HFFc6 (cell line): ENCODE measurements at regions not wholly inside any gene's neighbourhood (a gene's known extent, or its start where the extent isn't known, plus 50 kb on each side); places are given as distances from the start of the nearest gene placed in this dataset.

Source experiments
- DNase-seq: peaks from one replicate; pipeline ENCODE4 v3.0.0-alpha.2; 2018
- H3K27ac Mint-ChIP-seq: 2 replicates; pipeline ENCODE4 v1.8.0; 2020; ENCODE audit warnings: mild to moderate bottlenecking, mixed read lengths
- H3K27me3 Mint-ChIP-seq: 2 replicates; pipeline ENCODE4 v1.8.0; 2021; ENCODE audit warnings: mild to moderate bottlenecking, moderate library complexity, mixed read lengths; ENCODE audit not compliant: insufficient read depth
- H3K36me3 Mint-ChIP-seq: 2 replicates; pipeline ENCODE4 v1.8.0; 2021; ENCODE audit warnings: low read depth, mixed read lengths
- H3K4me1 Mint-ChIP-seq: 2 replicates; pipeline ENCODE4 v1.8.0; 2020; ENCODE audit warnings: low read depth, mixed read lengths
- H3K4me3 Mint-ChIP-seq: 2 replicates; pipeline ENCODE4 v1.8.0; 2020; ENCODE audit warnings: mild to moderate bottlenecking, moderate library complexity, mixed read lengths
- H3K9me3 Mint-ChIP-seq: 2 replicates; pipeline ENCODE4 v1.8.0; 2020; ENCODE audit warnings: mild to moderate bottlenecking, mixed read lengths
- TF ChIP-seq, protein P1 (sequence below): fragments of 200-600 bp; sonication (generic); IDR thresholded peaks from 2 replicates; pipeline ENCODE4 v1.5.0; 2021; ENCODE audit warnings: antibody characterized with exemption, mild to moderate bottlenecking

DNA sequence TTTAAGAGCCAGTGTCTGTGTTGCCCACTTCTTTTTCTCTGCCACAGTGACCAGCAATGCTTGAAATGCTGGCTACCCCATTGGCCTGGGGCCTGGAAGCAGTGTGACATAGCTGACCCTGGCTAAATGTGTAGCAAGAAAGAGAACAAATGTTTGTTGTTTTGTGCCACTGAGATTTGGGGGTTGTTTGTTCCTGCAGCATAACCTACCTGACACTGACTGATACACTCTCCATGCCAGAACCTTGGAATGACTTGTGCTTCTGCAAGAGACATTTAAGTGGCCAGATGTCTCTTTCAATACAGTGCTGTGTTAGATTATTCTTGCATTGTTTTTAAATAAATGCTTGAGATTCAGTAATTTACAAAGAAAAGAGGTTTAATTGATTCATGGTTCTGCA lies 411.5 kb downstream of the TYW1 start:
- DNase-seq: no peak
- Mint-ChIP-seq H3K27ac (no peak overlapping the region), H3K4me1 (no peaks in the 10 kb centered on the region), H3K9me3 (no peaks in the 10 kb centered on the region; the same call in 1 of the 2 replicates), H3K36me3 (no peaks in the 10 kb centered on the region), H3K27me3 (no peaks in the 10 kb centered on the region), H3K4me3 (no peak overlapping the region)
- TF ChIP-seq, protein P1, sequence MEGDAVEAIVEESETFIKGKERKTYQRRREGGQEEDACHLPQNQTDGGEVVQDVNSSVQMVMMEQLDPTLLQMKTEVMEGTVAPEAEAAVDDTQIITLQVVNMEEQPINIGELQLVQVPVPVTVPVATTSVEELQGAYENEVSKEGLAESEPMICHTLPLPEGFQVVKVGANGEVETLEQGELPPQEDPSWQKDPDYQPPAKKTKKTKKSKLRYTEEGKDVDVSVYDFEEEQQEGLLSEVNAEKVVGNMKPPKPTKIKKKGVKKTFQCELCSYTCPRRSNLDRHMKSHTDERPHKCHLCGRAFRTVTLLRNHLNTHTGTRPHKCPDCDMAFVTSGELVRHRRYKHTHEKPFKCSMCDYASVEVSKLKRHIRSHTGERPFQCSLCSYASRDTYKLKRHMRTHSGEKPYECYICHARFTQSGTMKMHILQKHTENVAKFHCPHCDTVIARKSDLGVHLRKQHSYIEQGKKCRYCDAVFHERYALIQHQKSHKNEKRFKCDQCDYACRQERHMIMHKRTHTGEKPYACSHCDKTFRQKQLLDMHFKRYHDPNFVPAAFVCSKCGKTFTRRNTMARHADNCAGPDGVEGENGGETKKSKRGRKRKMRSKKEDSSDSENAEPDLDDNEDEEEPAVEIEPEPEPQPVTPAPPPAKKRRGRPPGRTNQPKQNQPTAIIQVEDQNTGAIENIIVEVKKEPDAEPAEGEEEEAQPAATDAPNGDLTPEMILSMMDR: no peak

DNA sequence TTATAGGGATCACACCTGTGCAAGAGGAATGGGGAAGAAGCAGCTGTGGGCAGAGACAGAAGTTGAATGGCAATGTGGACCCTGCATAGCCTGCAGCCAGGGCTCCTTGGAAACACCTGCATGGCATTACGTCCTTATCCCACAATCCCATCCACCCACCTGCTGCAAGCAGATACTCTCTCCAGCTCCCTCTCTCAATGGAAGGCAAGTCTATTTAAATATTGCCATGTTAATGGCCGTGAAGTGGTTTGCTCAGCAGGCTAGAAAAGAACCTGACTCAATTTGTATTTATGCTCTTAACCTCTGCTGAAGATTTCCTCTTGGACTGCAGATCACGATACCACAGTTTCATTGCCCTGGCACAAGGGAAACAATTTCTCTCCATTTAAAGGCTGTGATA lies 417.0 kb downstream of the TYW1 start:
- Mint-ChIP-seq H3K9me3 (peaks cover 11% of the 10 kb centered on the region), H3K4me3 (no peak overlapping the region), H3K4me1 (no peaks in the 10 kb centered on the region), H3K36me3 (no peaks in the 10 kb centered on the region; the same call in 1 of the 2 replicates), H3K27me3 (no peaks in the 10 kb centered on the region), H3K27ac (no peak overlapping the region)
- TF ChIP-seq, protein P1: no peak
- DNase-seq: no peak

DNA sequence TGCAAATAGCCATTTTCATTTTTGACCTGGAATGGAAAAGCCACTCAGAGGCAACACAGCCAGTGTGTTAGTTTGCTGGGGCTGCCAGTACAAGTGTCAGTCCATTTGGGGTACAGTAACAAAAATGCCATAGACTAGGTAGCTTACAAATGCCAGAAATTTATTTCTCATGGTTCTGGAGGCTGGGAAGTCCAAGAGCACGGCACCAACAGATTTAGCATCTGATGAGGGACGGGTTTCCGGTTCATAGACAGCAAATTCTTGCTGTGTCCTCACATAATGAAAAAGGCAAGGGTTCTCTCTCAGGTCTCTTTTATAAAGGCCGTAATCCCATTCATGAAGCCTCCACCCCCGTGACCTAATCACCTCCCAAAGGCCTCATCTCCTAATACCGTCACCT lies 418.2 kb downstream of the TYW1 start:
- Mint-ChIP-seq H3K36me3 (no peaks in the 10 kb centered on the region; the same call in 1 of the 2 replicates), H3K4me3 (no peak overlapping the region), H3K4me1 (no peaks in the 10 kb centered on the region), H3K27ac (no peak overlapping the region), H3K27me3 (no peaks in the 10 kb centered on the region), H3K9me3 (peaks cover 11% of the 10 kb centered on the region)
- TF ChIP-seq, protein P1: no peak
- DNase-seq: no peak

DNA sequence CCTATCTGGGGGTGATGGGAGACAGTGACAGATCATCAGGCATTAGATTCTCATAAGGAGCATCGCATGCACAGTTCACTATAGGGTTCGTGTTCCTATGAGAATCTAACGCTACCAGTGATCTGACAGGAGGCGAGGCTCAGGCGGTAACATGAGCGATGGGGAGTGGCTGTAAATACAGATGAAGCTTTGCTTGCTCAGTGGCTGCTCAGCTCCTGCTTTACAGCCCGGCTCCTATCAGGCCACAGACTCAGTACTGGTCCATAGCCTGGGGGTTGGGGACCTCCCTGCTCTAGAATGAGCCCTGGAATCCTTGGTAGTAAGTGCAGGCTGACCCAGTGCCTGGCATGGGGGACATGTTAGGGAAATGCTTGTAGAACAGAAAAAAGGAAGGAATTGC lies 426.0 kb downstream of the TYW1 start:
- DNase-seq: no peak
- H3K27me3 Mint-ChIP-seq: no peaks in the 10 kb centered on the region; the same call in none of the 2 replicates
- TF ChIP-seq, protein P1: no peak
- H3K27ac Mint-ChIP-seq: no peak overlapping the region
- no peak overlapping the region for H3K4me3 Mint-ChIP-seq
- no peaks in the 10 kb centered on the region for H3K4me1 Mint-ChIP-seq
- no peaks in the 10 kb centered on the region for H3K36me3 Mint-ChIP-seq
- no peaks in the 10 kb centered on the region; the same call in 1 of the 2 replicates for H3K9me3 Mint-ChIP-seq

DNA sequence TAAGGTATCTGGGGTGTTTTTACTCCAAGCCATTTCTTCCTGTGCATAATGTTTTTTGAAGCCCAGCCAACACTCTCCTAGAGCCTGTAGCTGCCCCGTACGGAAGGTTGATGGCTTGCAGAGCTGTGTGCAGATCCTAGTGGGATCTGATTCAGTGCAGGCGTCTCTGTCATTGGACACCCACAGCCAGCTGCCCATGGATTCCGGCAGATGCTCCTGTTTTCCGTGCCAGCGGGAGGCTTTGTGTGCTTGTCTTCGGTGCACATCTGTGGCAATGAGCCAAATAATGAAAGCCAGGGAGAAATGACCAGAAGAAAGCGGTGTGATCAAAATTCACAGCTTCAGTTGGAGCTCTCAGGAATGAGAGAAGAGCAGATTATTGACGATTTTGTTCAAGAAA lies 426.4 kb downstream of the TYW1 start:
- DNase-seq: no peak
- TF ChIP-seq, protein P1: no peak

DNA sequence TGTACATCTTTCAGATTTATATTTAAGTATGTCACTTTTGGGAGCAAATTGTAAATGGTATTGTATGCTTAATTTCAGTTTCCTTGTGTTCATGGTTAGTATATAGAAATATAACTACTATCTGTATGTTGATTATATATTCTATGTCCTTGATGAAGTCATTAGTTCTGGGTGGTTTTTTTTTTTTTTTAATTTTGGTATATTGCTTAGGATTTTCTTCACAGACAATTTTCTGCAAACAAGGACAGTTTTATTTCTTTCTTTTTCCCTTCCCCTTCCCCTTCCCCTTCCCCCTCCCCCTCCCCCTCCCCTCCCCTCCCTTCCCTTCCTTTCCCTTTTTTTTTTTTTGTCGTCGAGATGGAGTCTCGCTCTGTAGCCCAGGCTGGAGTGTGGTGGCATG lies 430.0 kb downstream of the TYW1 start:
- TF ChIP-seq, protein P1: no peak
- no peak overlapping the region for H3K27ac Mint-ChIP-seq
- DNase-seq: no peak
- peaks cover 7% of the 10 kb centered on the region for H3K9me3 Mint-ChIP-seq
- no peak overlapping the region for H3K4me3 Mint-ChIP-seq
- H3K27me3 Mint-ChIP-seq: no peaks in the 10 kb centered on the region; the same call in 1 of the 2 replicates
- no peaks in the 10 kb centered on the region for H3K36me3 Mint-ChIP-seq
- no peaks in the 10 kb centered on the region for H3K4me1 Mint-ChIP-seq

More for the DNA sequence above, 426.4 kb downstream of the TYW1 start:
- Mint-ChIP-seq H3K4me1 (no peaks in the 10 kb centered on the region), H3K4me3 (no peak overlapping the region), H3K9me3 (no peaks in the 10 kb centered on the region; the same call in 1 of the 2 replicates), H3K36me3 (no peaks in the 10 kb centered on the region), H3K27me3 (no peaks in the 10 kb centered on the region; the same call in none of the 2 replicates), H3K27ac (no peak overlapping the region)
